Spleen (tissue), 11 donors: ENCODE measurements at regions not wholly inside any gene's neighbourhood (a gene's known extent, or its start where the extent isn't known, plus 50 kb on each side); places are given as distances from the start of the nearest gene placed in this dataset.

Experiments used
- DNase-seq: peaks from one replicate; pipeline ENCODE4 v3.0.0-alpha.2; 2020
- H3K27ac ChIP-seq, 8 donors: fragments of 200-600 bp; sonication (generic) in 7 of 8; 1 replicate in 4 of 8; 2 replicates in 4 of 8; pipeline versions ENCODE4 v1.5.0 to v1.8.0; 2016 to 2021; ENCODE audit warnings: inconsistent platforms in 4 of 8, mild to moderate bottlenecking in 4 of 8, moderate library complexity in 1 of 8
- H3K27me3 ChIP-seq, 7 donors: fragments of 200-600 bp; sonication (generic) in 6 of 7; replicated peaks in 1 of 7; 1 replicate in 4 of 7; 2 replicates in 3 of 7; pipeline versions ENCODE4 v1.5.0 to v1.8.0; 2016 to 2021; ENCODE audit warnings: inconsistent platforms in 3 of 7, mild to moderate bottlenecking in 1 of 7
- H3K36me3 ChIP-seq, 6 donors: fragments of 200-600 bp; sonication (generic) in 5 of 6; 1 replicate in 4 of 6; 2 replicates in 2 of 6; pipeline versions ENCODE4 v1.5.0 to v1.8.0; 2016 to 2021; ENCODE audit warnings: inconsistent platforms in 2 of 6
- H3K4me1 ChIP-seq, 6 donors: fragments of 200-600 bp; sonication (generic) in 5 of 6; 1 replicate in 3 of 6; 2 replicates in 3 of 6; pipeline versions ENCODE4 v1.5.0 to v1.8.0; 2016 to 2021; ENCODE audit warnings: inconsistent platforms in 3 of 6
- H3K4me3 ChIP-seq, 8 donors: fragments of 200-600 bp; sonication (generic) in 7 of 8; 1 replicate in 4 of 8; 2 replicates in 4 of 8; pipeline versions ENCODE4 v1.5.0 to v1.8.0; 2016 to 2021; ENCODE audit warnings: inconsistent platforms in 4 of 8, mild to moderate bottlenecking in 4 of 8, moderate library complexity in 2 of 8
- H3K9me3 ChIP-seq, 8 donors: fragments of 200-600 bp; sonication (generic) in 7 of 8; 1 replicate in 4 of 8; 2 replicates in 4 of 8; pipeline versions ENCODE4 v1.5.0 to v1.8.0; 2016 to 2021; ENCODE audit warnings: inconsistent platforms in 4 of 8
- CTCF ChIP-seq, 11 experiments: fragments of 200-600 bp in 7 of 11; fragments of 450-650 bp in 4 of 11; sonication (generic) in 4 of 11; IDR thresholded peaks in 8 of 11; conservative IDR thresholded peaks in 3 of 11; 1 replicate in 7 of 11; 2 replicates in 4 of 11; pipeline versions ENCODE4 v1.4.0 to v1.8.0; 2016 to 2021; ENCODE audit warnings: antibody characterized with exemption in 11 of 11, inconsistent platforms in 4 of 11, mild to moderate bottlenecking in 1 of 11
- POLR2A ChIP-seq, 3 donors: fragments of 450-650 bp; IDR thresholded peaks; one replicate each; pipeline ENCODE4 v1.5.1; 2017; ENCODE audit warnings: antibody characterized with exemption in 3 of 3, mild to moderate bottlenecking in 1 of 3
- POLR2AphosphoS5 ChIP-seq, 3 donors: sonication (generic); formaldehyde crosslinking; IDR thresholded peaks; one replicate each; pipeline ENCODE4 v1.5.1; 2017; ENCODE audit warnings: antibody characterized with exemption in 3 of 3
- WGBS, 5 donors: extraction: QIAGEN DNeasy Blood & Tissue Kit in 3 of 5; methylation state at CpG; one replicate each; pipeline versions ENCODE4 v1.1.5 to v1.1.7; 2013 to 2018; 5-methylcytosine and 5-hydroxymethylcytosine counted together
- intact Hi-C: fragments of 100-400 bp; cut with DNase I; formaldehyde crosslinking; loops from one replicate; pipeline ENCODE4 v1.15.0; 2023; ENCODE audit warnings: low total_unique reads
- donor health status: healthy with polysubstance abuse.
- donor health status: DM: no; HTN: no; CAD: no; lungs with moderate emphysema.
- donor health status: DM: no; HTN: no; CAD: no.
- donor health status: Bipolar disorder and iron deficiency.
- donor health status: healthy.
- donor health status: DM: no; HTN: no; CAD: no.
- donor health status: DM: yes; HTN: yes; CAD: no.

- H3K9me3 ChIP-seq, result no peaks in the 10 kb centered on the region
- peaks cover 89 to 100% (median 100%) of the 10 kb centered on the region in 6 donors for H3K4me1 ChIP-seq
- DNase-seq, result no peak
- H3K27me3 ChIP-seq, result no peaks in the 10 kb centered on the region
- peak overlapping the region in 3 of 8 donors; percentile 92 to 97 (median 95) for H3K27ac ChIP-seq
- no peak overlapping the region for H3K4me3 ChIP-seq
- intact Hi-C loops, result no loop called here
- TF ChIP-seq POLR2AphosphoS5 (IDR thresholded peaks at IDR 0.05) (no peak), CTCF (IDR thresholded peaks at IDR 0.05 in 8 of 11, conservative IDR thresholded peaks at IDR 0.05 in 3 of 11) (no peak), POLR2A (IDR thresholded peaks at IDR 0.05) (no peak)
- H3K36me3 ChIP-seq, result peaks cover 0 to 11% (median 0%) of the 10 kb centered on the region in 6 donors
- 78 to 87% (median 82%) methylated on average over 15 to 16 of the region's 16 CpGs for whole genome bisulfite sequencing, 5 donors
Measured at GRCh38 chr17:77432034-77432661, 291.4 kb downstream of the SEC14L1 start.

- Histone ChIP-seq H3K36me3 (peaks cover 0 to 11% (median 0%) of the 10 kb centered on the region in 6 donors), H3K4me3 (peak overlapping the region in 3 of 8 donors; percentile 10 to 32 (median 26)), H3K9me3 (no peaks in the 10 kb centered on the region), H3K4me1 (peaks cover 89 to 100% (median 100%) of the 10 kb centered on the region in 6 donors), H3K27ac (peak overlapping the region in 6 of 8 donors; percentile 26 to 97 (median 80)), H3K27me3 (no peaks in the 10 kb centered on the region)
- intact Hi-C loops, result no loop called here
- TF ChIP-seq POLR2A (IDR thresholded peaks at IDR 0.05) (no peak), CTCF (IDR thresholded peaks at IDR 0.05 in 8 of 11, conservative IDR thresholded peaks at IDR 0.05 in 3 of 11) (no peak), POLR2AphosphoS5 (IDR thresholded peaks at IDR 0.05) (no peak)
- no peak for DNase-seq
- WGBS, 5 donors, result 64 to 79% (median 76%) methylated on average over 10 of the region's 10 CpGs
Measured at GRCh38 chr17:77432742-77433141, 292.0 kb downstream of the SEC14L1 start.

GRCh38 chr17:77433385-77434135 lies 292.8 kb downstream of the SEC14L1 start:
- TF ChIP-seq POLR2A (IDR thresholded peaks at IDR 0.05), result no peak
- TF ChIP-seq POLR2AphosphoS5 (IDR thresholded peaks at IDR 0.05), result peak in 2 of 3 donors; percentile 32 to 41
- no peak for TF ChIP-seq CTCF (IDR thresholded peaks at IDR 0.05 in 8 of 11, conservative IDR thresholded peaks at IDR 0.05 in 3 of 11)
- Histone ChIP-seq H3K36me3 (peaks cover 0 to 11% (median 0%) of the 10 kb centered on the region in 6 donors), H3K27me3 (no peaks in the 10 kb centered on the region), H3K9me3 (no peaks in the 10 kb centered on the region), H3K4me1 (peaks cover 89 to 100% (median 100%) of the 10 kb centered on the region in 6 donors), H3K27ac (peak overlapping the region; percentile 26 to 97 (median 66)), H3K4me3 (peak overlapping the region in 5 of 8 donors; percentile 1 to 32 (median 10))
- no peak for DNase-seq
- intact Hi-C loops, result no loop called here
- 55 to 70% (median 63%) methylated on average over 23 to 27 of the region's 27 CpGs for WGBS, 5 donors
